HTR-8/SVneo (cell line): ENCODE measurements at regions not wholly inside any gene's neighbourhood (a gene's known extent, or its start where the extent isn't known, plus 50 kb on each side); places are given as distances from the start of the nearest gene placed in this dataset.

ENCODE experiments used
- DNase-seq: peaks from one replicate; pipeline ENCODE4 v3.0.0; 2011; ENCODE audit warnings: low spot score, mixed read lengths; ENCODE audit not compliant: insufficient read length
- FAIRE-seq: peaks from 2 replicates; lab custom pipeline; 2011; peaks lifted over from hg19 to GRCh38; lab: Jason Lieb, UNC

DNA sequence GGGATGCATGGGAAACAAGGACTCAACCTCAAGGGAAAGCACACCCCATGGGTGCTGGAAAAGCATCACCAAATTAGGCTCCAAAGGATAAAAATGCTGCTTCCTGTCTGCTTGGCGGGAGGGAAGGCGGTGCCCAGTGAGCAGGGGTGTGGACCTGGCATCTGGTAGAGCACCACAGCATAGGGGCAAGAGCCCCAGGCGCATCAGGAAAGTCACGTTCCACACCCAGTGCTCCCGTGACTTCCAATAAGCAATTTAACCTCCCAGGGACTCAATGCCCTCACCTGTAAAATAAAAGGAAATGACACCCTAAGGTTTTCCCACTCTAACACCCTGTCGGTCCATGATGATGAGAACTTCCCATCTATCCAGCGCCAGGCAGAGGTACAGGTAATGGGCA is 206.0 kb downstream of the SETD4 start:
- FAIRE-seq (no peak), DNase-seq (no peak)

DNA sequence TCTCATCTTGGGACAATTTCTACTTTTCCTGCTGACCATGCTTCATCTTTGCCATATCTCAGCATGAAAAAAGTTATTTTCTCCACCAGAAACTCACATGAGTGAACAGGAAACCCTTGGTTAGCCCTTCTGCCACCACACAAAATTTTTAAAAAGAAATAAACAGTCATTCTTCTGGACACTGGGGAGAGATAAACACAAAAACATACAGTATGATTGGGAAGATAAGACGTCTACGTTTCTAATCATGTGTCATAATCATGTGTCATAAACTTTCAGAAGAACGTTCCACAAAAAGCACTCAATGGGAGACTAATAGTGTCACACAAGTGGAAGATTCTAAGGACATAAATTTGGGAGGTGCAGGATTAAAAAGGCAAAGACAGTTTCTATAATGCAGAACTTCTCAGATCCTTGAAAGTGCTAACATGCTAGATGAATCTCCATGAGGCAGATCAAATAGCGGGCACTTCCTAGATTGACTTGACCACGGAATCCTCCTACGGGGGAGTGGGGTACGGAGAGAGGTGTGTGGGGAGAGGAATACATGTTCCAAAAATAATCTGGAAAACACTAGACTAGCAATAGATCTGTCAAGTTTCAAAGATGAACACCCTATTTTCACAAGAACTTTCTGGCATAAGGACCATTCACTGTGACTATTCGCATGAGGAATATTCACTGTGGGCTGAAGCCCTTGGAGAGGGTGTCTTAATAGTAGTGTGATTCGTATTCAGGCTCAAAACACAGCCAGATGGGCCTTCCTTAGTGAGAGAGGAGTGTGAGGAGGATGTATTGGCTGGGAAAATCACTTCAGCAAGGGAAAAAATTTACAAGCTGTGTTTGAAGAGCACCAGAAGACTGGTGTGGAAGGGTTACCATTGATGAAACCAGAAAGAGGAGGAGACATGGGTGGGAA is 206.7 kb downstream of the SETD4 start:
- DNase-seq: no peak
- no peak for FAIRE-seq

DNA sequence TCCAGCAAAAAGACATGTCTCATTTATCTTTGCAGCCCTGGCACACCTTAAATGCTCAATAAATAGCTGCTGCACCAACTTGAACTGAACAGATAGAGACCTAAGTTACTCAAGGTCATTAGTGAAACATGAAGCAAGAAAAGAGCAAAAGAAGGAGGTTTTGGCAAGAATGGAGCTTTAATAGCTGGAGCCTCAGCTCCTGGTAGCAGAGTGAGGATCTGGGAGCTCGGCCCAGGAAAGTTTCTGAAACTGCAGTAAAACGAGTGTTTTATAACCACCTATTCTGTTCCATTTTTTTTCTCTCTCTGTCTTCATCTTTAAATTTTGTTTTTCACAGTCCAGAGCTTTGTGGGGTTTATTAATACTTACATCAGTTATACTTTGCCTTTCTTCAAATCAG is 207.5 kb downstream of the SETD4 start:
- no peak for FAIRE-seq
- no peak for DNase-seq

DNA sequence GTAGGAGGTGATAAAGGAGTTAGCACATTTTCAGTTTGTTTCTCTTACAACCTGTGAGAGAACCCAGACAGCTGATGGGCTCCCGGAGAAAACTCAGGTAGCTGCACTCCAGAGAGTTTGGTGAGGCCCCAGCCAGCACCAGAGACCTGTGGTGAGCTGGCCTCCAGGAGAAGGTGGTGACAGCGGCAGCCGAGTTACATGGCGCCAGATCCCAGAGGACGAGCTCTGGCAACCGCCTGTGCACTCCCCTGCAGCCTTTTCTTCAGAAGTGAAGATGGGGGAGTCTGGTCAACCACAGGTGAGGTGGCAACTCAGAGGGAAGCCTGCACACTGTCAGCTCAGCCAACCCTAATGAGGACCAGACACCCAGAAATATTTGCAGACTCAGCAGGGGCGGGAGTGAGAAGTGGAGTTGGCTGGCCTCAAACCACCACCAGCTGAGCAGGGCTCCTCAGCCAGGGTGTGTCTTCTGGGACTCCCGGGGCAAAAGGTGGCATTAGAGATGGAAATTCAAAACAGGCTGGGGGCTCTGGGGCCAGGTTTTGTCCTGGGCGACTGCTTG is 209.7 kb downstream of the SETD4 start:
- FAIRE-seq: no peak
- DNase-seq: no peak

DNA sequence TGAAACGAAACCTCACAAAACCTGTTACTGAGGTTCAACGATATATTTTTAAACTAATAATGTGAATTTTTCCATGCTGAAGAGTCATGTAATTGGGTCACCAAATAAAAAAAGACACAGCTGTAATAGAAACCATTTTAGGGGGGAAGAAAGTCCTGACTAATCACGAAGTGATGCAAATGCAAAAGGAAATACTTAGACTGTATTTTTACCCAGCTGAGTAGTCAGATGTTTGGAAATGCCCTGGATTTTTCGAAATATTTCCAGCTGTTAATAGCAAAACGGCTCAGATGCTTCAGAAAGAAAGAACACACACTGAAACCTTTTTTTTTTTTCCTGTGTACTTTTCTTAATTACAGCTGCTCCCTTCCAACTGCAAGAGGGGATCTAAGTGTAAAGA is 210.3 kb downstream of the SETD4 start:
- FAIRE-seq (no peak), DNase-seq (no peak)

DNA sequence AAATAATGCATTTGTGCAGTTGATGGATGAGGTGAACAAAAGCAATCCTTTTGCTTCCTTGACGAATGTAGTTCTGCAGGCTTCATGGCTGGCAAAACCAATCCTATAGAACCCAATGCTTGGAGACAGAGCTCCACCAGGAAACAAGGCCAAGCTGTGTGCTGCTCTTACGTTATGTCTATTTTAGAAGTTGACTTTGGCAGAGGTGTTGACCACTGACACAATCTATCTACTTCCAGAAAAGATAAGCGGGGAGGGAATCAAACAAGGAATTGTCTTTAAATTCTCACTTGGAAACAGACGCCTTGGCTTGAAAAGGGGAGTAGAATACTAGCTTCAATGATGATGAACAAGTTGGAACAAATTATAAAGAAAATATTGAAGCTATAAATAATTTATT is 211.2 kb downstream of the SETD4 start:
- FAIRE-seq (no peak), DNase-seq (no peak)

DNA sequence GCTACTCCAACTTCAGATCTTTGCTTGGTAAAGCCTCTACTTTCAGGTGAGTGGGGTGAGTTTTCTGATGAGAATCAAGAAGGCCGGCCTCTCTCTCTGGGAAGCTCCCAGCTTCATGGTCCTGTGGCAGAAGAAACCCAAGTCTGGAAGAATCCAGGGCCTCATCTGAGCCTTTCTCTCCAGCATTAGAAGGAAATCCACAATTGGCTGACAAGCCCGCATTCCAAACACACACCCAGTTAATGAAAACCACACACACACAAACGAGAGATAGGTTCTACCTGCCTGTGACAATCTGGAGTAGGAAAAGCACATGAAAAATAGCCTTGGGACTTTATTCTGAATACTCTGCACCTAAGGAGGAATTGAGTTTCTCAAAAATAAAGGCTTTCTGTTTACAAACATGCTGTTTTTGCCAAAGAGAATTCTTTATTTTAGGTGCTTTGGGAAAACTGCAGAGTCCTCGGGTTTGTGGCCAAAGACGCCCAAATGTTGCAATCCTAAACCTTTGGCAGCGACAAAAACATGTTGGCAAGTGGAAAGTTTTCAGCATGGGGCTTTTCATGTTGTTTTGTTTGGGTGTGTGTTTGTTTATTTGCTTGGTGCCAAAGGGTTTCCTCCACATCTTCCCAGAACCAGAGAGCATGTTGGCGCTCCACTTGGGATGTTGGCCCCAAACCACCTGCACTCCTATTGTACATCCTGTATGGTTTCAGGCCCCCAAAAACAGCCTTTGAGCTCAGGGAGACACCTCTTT is 216.2 kb downstream of the SETD4 start:
- DNase-seq (no peak), FAIRE-seq (no peak)

DNA sequence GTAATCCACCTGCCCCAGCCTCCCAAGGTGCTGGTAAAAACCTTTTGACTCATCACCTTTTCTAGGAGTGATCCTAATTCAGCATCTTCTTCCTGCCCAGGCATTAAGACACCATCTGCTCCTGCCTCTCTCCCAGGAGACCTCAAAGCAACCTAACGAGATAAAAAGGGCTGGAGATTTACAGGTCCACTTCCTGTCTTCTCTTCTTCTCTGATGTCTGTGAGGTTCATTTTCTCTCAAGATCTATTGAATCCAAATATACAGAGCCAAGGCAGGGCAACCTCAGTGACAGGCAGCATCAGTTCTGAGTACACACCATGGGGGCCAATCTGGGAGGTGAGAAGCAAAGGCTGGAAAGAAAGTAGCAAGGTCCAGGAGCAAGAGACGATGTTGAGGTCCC is 219.4 kb downstream of the SETD4 start:
- FAIRE-seq (no peak), DNase-seq (no peak)

DNA sequence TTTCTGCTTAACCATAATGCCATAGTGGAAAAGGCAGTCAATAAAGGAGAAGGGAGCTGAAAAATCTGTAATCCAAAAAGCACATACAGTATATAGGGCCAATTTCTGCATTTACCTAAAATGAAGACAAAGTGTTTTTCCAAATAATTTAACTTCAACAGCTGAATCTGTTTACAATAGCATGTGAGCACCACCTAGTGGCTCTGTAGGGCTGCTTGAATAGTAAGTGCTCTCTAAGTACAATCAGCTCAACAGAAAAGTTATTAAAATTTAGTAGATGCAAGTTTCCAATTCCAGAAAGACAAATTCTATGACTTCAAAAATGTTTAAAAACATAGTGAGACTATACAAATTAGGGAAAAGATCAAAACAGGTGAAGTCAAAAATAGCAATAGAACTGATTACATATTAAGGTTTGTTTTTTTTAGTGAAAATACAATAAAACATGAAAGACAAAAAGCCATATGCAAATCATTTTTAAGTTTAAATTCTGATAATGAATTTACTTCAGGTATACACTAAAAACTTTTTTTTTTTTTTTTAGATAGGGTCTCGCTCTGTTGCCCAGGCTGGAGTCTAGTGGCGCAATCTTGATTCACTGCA is 220.0 kb downstream of the SETD4 start:
- FAIRE-seq: no peak
- peak; percentile 59 for DNase-seq

DNA sequence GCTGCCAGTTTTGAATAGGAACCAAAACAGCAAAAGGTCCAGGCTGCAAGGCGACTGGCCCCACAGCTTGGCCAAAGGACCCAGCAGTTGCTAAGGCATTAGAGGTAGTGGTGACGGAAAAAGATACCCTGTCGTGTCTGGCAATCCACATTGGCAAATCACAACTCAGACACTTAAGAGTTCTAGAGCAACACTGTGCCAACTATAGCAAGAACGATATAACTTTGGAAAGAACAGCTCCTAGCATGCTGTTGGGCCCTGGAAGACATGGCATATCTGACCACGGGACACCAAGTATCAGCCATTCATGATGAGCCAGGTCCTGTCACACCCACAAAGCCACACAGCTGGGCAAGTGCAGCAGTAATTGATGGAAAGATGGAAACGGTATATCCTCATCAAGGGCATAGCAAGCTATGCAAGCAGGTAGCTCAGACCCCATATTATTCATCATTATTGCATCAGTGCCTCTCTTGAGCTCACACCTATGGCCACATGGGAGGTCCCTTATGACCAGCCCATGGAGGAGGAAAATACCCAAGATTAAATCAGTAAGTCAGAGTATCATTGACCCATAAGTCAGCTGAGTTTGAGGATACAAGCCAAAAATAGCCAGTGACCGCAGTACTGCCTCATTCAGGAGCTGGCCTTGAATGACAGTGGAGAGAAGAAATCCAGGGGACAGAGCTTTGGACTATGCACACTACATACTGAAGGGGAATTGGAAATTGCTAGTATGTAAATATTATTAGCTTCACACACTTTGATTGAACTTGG is 221.2 kb downstream of the SETD4 start:
- FAIRE-seq: no peak
- no peak for DNase-seq

DNA sequence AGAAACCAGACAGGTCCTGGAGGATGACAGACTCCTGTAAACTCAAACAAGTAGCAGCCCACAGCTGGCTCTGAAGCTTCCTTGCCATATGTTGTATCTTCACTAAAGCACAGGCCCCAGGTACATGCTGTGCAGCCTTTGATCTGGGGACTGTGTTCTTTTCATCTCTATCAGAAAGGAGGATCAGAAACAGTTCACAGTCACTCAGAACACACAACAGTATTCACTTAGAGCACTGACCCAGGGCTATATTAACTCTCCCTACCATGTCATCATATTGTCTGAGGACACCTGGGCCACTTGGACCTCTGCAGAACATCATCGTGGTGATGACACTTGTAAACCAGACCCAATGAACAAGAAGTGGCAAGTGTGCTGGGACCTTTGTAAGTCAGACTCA is 222.0 kb downstream of the SETD4 start:
- FAIRE-seq: no peak

DNA sequence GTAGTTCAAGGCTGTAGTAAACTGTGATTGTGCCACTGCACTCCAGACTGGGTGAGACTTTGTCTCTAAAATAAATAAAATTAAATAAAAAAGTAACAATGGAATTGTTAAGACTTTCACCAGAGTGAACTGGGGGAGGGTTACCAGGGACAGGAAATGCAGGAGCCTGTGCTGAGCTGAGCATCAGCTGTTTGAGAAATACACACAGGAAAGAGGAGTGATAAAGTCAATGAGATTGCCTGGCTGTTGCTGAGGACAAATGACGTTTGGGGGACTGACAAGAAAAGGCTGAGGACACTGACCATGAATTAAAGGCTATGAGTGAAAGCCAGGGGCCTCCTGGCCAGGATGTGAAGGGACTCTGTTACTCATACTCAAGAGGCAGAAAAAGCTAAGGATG is 226.3 kb downstream of the SETD4 start:
- FAIRE-seq: no peak

More for the DNA sequence above, 222.0 kb downstream of the SETD4 start:
- DNase-seq: no peak

DNA sequence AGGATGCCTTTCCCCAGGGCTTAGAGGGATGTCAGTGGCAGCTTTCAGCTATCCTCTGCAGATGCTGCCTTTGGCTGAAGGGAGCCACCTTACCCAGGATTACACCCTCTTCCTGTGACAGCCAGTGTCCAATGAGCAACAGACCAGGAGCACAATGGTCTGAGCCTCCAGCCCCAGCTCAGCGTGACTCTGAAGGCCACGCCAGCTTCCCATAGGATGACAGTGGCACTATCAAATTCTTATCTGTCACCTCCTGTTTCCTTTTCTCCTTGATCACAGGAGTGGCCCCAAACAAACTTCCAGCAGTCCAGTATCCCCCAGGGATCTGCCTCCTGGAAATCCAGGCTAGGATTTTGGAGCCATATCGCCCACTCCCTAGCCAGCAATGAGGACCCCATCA is 226.9 kb downstream of the SETD4 start:
- DNase-seq: no peak
- no peak for FAIRE-seq

More for the DNA sequence above, 226.3 kb downstream of the SETD4 start:
- no peak for DNase-seq

DNA sequence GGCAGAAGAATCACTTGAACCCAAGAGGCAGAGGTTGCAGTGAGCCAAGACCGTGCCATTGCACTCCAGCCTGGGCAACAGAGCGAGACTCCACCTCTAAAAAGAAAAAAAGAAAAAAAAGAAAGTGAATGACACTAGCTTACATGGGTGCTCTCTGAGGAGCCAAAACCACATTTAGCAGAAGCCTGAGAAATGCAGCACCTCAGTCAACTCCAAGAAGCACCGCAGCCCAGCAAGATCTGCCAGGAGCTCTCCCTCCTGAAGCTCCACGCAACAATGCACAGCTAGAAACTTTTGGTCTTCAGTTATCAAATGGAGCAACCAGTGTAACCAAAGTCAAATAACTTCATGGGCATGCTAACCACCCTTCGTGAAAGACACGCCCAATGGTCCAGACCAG is 229.1 kb downstream of the SETD4 start:
- FAIRE-seq (no peak), DNase-seq (no peak)

DNA sequence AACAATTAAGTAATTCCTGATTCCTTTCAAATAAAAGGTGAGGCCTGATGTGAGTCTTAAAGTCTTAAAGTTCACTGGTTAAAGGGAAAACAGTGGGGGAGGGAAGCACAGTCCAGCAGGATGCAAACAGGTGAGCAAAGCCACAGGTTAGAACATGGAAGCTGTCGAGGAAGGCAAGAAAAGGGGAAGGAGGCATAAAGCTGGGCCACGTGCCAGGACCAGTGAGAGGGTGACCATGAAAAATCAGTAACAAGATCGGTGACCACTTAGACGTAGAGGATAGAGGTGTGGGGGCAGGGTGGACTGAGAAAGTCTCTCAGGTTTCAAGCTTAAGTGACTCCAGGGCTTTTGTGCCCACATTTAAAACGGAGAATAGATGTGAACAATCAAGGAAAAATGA is 231.3 kb downstream of the SETD4 start:
- DNase-seq: no peak
- no peak for FAIRE-seq

DNA sequence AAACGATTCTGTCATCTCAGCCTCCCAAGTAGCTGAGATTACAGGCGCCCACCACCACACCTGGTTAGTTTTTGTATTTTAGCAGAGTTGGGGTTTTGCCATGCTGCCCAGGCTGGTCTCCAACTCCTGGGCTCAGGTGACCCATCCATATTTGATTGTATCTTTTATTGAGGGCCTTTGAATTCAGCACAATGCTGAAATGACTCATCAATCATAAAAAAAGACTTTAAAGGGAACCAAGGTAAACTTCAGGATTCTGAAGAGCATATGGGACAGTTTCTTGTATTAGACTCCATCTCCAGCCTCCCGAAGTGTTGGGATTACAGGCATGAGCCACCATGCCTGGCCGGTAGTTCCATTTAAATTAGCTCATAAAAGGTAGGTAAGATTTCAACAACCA is 232.2 kb downstream of the SETD4 start:
- FAIRE-seq: no peak
- DNase-seq: no peak

DNA sequence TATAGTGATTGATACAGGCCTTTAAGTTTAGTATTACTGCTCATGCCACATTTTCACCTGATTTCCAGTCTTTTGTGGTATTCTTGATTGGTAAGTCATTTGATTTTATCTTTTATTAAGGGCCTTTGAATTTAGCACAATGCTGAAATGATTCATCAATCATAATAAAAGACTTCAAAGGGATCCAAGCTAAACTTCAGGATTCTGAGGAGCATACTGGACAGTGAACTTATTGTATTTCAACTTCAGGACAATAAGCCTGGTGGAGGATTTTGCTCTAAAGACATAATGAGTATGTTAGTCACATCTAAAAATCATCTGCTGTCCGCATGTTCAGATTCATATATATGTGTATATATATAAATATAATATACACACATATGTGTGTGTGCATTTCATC is 233.3 kb downstream of the SETD4 start:
- no peak for DNase-seq
- FAIRE-seq: no peak

DNA sequence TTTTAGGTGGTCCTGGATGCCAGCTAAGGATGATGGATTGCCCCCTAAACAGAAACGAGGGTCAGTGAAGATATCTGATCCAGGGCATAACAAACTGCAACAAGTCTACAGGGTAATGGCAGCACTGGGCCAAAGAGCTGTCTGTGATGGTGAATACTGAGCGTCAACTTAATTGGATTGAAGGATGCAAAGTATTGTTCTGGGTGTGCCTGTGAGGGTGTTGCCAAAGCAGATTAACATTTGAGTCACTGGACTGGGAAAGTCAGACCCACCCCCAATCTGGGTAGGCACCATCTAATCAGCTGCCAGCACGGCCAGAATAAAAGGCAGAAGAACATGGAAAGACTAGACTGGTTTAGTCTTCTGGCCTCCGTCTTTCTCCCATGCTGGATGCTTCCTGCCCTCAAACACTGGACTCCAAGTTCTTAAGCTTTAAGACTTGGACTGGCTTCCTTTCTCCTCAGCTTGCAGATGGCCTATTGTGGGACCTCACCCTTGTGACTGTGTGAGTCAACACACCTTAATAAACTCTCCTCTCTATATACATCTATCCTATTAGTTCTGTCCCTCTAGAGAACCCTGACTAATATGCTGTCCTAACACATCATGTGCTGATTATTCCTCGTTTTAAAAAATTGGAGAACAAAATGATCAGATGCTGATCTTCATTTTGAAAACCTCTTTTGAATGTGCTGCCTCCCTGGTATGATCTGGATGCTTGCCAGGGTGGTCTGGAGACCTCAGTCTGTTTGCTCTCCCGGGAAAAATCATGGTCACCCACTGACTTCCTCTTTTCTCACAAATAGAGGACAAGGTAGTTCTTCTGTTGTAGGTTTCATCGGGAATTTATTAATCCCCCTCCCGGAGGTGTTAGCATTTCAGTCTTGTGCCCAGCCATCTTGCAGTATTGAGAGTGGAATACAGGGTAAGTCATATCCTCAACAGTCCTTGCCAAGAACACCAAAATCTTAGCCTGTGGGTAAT is 234.7 kb downstream of the SETD4 start:
- FAIRE-seq (no peak), DNase-seq (no peak)

DNA sequence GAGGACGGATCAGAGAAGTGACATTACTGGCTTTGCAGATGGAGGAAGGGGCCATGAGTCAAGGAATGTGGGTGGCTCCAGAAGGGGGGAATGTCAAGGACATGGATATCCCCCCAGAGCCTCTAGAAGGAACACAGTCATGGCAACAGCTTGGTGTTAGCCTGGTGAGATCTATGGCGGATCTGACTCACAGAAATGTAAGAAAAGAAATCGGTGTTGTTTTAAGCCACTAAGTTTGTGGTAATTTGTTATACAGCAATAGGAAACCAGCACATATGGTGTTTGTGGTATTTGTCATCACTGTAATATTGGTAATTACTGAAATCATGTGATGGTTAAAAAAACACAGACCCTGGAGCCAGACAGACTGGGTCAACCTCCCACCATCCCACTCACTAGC is 236.2 kb downstream of the SETD4 start:
- no peak for FAIRE-seq
- no peak for DNase-seq
